IPS-20b (cell line): ENCODE measurements at regions not wholly inside any gene's neighbourhood (a gene's known extent, or its start where the extent isn't known, plus 50 kb on each side); places are given as distances from the start of the nearest gene placed in this dataset.
"Not testable (repeated sequence)": the region's sequence is repeated elsewhere in the genome, so short reads cannot be mapped to it uniquely, and the experiment has no call there.

Source experiments
- H3K27ac ChIP-seq: one replicate; pipeline ENCODE4 v1.5.1; 2013; ENCODE audit warnings: low read length
- H3K27me3 ChIP-seq: 2 replicates; pipeline ENCODE4 v1.6.1; 2013; ENCODE audit warnings: mild to moderate bottlenecking, low read length, inconsistent platforms; ENCODE audit not compliant: insufficient read depth
- H3K36me3 ChIP-seq: 2 replicates; pipeline ENCODE4 v1.6.1; 2013; ENCODE audit warnings: low read depth, mild to moderate bottlenecking, inconsistent platforms, low read length, moderate library complexity; ENCODE audit not compliant: insufficient read depth
- H3K4me1 ChIP-seq: 2 replicates; pipeline ENCODE4 v1.6.1; 2013; ENCODE audit warnings: mild to moderate bottlenecking, control low read depth, inconsistent platforms, low read length, moderate library complexity; ENCODE audit not compliant: insufficient read depth
- H3K4me3 ChIP-seq: 2 replicates; pipeline ENCODE4 v1.5.1; 2013; ENCODE audit warnings: mild to moderate bottlenecking, low read length, inconsistent platforms
- H3K9ac ChIP-seq: 2 replicates; pipeline ENCODE4 v1.6.1; 2013; ENCODE audit warnings: low read depth, mild to moderate bottlenecking, inconsistent platforms, low read length, moderate library complexity
- H3K9me3 ChIP-seq: 2 replicates; pipeline ENCODE4 v1.6.1; 2013; ENCODE audit warnings: mild to moderate bottlenecking, low read depth, low read length, inconsistent platforms; ENCODE audit not compliant: insufficient read depth

DNA sequence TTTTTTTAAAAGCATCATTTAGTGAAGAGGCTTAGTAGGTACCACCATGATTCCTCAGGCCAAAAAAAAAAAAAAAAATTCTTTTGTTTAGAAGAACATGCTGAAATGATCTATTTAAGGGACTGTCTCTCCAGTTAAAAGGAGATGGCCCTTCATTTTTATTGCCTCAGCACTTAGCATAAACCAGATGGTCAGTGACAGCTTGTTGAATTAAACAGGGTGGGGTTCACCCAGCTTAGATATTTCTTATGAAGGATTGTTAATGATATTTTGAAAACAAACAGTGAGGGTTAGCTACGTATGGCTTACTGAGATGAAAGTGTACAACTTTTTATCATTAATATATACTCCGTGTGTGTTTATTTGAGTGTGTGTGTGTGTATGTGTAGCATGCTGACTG lies 203.7 kb downstream of the FAM181B start:
- Histone ChIP-seq H3K27me3 (no peaks in the 10 kb centered on the region), H3K27ac (no peak overlapping the region), H3K9ac (no peak overlapping the region), H3K4me1 (no peaks in the 10 kb centered on the region), H3K4me3 (no peak overlapping the region), H3K36me3 (no peaks in the 10 kb centered on the region), H3K9me3 (no peaks in the 10 kb centered on the region)

- H3K27ac ChIP-seq: no peak overlapping the region
- no peaks in the 10 kb centered on the region for H3K27me3 ChIP-seq
- no peak overlapping the region for H3K9ac ChIP-seq
- H3K4me3 ChIP-seq: no peak overlapping the region
- H3K36me3 ChIP-seq: no peaks in the 10 kb centered on the region
- H3K4me1 ChIP-seq: no peaks in the 10 kb centered on the region
- H3K9me3 ChIP-seq: no peaks in the 10 kb centered on the region
Observed at GRCh38 chr11:82527081-82527584, 206.5 kb downstream of the FAM181B start.

DNA sequence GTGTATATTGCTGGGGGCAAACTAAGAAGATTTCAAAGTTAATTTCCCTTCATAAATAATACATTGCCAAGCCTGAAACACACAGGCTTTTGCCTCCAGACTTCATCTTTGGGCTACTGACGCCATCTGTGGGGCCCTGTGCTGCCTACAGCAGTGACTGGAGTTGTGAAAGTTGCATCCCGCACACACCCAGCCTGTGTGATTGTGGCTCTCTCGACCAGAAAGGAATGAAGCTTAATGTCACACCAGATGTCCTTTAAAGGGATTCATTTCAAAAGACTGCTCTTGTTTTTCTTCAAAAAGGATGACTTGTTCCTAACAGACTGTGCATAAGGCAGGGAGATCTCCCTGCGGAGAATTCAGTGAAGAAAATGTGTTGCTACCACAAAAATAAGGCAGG lies 210.5 kb downstream of the FAM181B start:
- H3K36me3 ChIP-seq: no peaks in the 10 kb centered on the region
- no peak overlapping the region for H3K9ac ChIP-seq
- no peaks in the 10 kb centered on the region for H3K4me1 ChIP-seq
- H3K27me3 ChIP-seq: no peaks in the 10 kb centered on the region
- H3K4me3 ChIP-seq: no peak overlapping the region
- H3K9me3 ChIP-seq: no peaks in the 10 kb centered on the region
- no peak overlapping the region for H3K27ac ChIP-seq

DNA sequence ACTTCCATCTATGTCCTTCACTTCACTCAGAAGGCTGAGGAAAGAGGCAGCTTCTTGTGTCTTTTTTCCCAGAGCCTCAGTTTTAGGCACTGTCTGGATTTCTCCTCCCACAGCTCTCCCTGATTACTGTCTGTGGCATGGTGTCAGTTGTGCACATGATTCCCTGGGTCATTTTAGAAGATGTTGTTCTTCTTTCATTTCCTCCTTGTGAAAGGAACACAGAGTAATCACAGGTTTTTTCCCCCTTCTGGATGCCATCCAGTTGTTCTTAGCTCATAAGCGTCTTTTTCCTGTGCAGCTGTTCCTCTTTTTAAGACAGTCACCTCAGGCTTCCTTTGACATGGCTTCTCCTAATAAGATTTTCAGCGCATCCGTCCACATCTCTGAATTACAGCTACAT lies 212.2 kb downstream of the FAM181B start:
- H3K27me3 ChIP-seq: no peaks in the 10 kb centered on the region
- no peak overlapping the region for H3K27ac ChIP-seq
- no peak overlapping the region for H3K9ac ChIP-seq
- no peaks in the 10 kb centered on the region for H3K36me3 ChIP-seq
- no peaks in the 10 kb centered on the region for H3K9me3 ChIP-seq
- H3K4me1 ChIP-seq: no peaks in the 10 kb centered on the region
- H3K4me3 ChIP-seq: no peak overlapping the region

GRCh38 chr11:82507288-82507687 lies 226.4 kb downstream of the FAM181B start:
- Histone ChIP-seq H3K4me1 (no peaks in the 10 kb centered on the region), H3K4me3 (no peak overlapping the region), H3K36me3 (no peaks in the 10 kb centered on the region), H3K27me3 (no peaks in the 10 kb centered on the region), H3K9me3 (no peaks in the 10 kb centered on the region), H3K27ac (no peak overlapping the region), H3K9ac (no peak overlapping the region)

GRCh38 chr11:82505379-82505778 lies 228.3 kb downstream of the FAM181B start:
- no peak overlapping the region for H3K9ac ChIP-seq
- no peak overlapping the region for H3K27ac ChIP-seq
- no peak overlapping the region for H3K4me3 ChIP-seq
- H3K36me3 ChIP-seq: no peaks in the 10 kb centered on the region
- H3K9me3 ChIP-seq: no peaks in the 10 kb centered on the region
- H3K4me1 ChIP-seq: no peaks in the 10 kb centered on the region
- no peaks in the 10 kb centered on the region for H3K27me3 ChIP-seq

- not testable (repeated sequence) for H3K4me3 ChIP-seq, H3K36me3 ChIP-seq, H3K9me3 ChIP-seq, H3K27me3 ChIP-seq, H3K27ac ChIP-seq, H3K4me1 ChIP-seq, H3K9ac ChIP-seq
Observed at GRCh38 chr11:82501174-82501573, 232.5 kb downstream of the FAM181B start.

GRCh38 chr11:82494988-82495432 lies 238.7 kb downstream of the FAM181B start:
- no peaks in the 10 kb centered on the region for H3K27me3 ChIP-seq
- no peak overlapping the region for H3K9ac ChIP-seq
- H3K4me1 ChIP-seq: no peaks in the 10 kb centered on the region
- no peak overlapping the region for H3K4me3 ChIP-seq
- no peaks in the 10 kb centered on the region for H3K9me3 ChIP-seq
- no peak overlapping the region for H3K27ac ChIP-seq
- no peaks in the 10 kb centered on the region for H3K36me3 ChIP-seq

GRCh38 chr11:82474876-82475275 lies 258.8 kb downstream of the FAM181B start:
- Histone ChIP-seq H3K27ac (no peak overlapping the region), H3K36me3 (no peaks in the 10 kb centered on the region)

GRCh38 chr11:82465481-82465880 lies 268.2 kb downstream of the FAM181B start:
- H3K36me3 ChIP-seq: no peaks in the 10 kb centered on the region
- no peaks in the 10 kb centered on the region for H3K27me3 ChIP-seq
- H3K4me3 ChIP-seq: no peak overlapping the region
- H3K27ac ChIP-seq: no peak overlapping the region
- H3K4me1 ChIP-seq: no peaks in the 10 kb centered on the region
- H3K9me3 ChIP-seq: no peaks in the 10 kb centered on the region
- H3K9ac ChIP-seq: no peak overlapping the region

More at GRCh38 chr11:82474876-82475275, 258.8 kb downstream of the FAM181B start:
- Histone ChIP-seq H3K9ac (no peak overlapping the region), H3K27me3 (no peaks in the 10 kb centered on the region), H3K4me3 (no peak overlapping the region), H3K9me3 (no peaks in the 10 kb centered on the region), H3K4me1 (no peaks in the 10 kb centered on the region)

- Histone ChIP-seq H3K27ac (no peak overlapping the region), H3K27me3 (no peaks in the 10 kb centered on the region), H3K9me3 (no peaks in the 10 kb centered on the region), H3K4me3 (no peak overlapping the region), H3K4me1 (no peaks in the 10 kb centered on the region), H3K36me3 (no peaks in the 10 kb centered on the region), H3K9ac (no peak overlapping the region)
Observed at GRCh38 chr11:82462608-82463242, 270.9 kb downstream of the FAM181B start.

DNA sequence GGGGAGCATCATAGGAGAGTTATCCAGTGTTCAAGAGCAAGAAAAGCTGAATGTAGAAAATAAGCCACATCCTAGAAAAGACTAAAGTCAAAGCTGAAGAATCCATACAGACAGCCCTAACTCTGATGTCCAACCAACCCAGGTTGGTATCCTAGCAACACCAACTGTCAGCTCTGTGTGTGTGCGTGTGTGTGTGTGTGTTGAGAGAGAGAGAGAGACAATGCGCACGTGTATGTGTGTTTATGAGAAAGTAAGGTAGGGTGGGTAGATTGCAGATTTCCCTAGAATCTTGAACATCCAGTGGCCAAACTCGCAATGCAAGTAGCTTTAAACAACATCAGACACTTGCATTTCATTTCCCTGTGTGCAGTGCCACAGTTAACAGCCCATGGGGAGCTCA lies 274.9 kb downstream of the FAM181B start:
- Histone ChIP-seq H3K27me3 (no peaks in the 10 kb centered on the region), H3K27ac (no peak overlapping the region), H3K4me3 (no peak overlapping the region), H3K36me3 (no peaks in the 10 kb centered on the region), H3K4me1 (no peaks in the 10 kb centered on the region), H3K9ac (no peak overlapping the region), H3K9me3 (no peaks in the 10 kb centered on the region)
